Right atrium auricular region (tissue), 2 donors: ENCODE measurements at regions not wholly inside any gene's neighbourhood (a gene's known extent, or its start where the extent isn't known, plus 50 kb on each side); places are given as distances from the start of the nearest gene placed in this dataset.

Source experiments
- DNase-seq: peaks from one replicate; pipeline ENCODE4 v3.0.0-alpha.2; 2019; ENCODE audit warnings: low spot score
- H3K27ac ChIP-seq, 2 donors: fragments of 200-600 bp; sonication (generic); 1 replicate in 1 of 2; 2 replicates in 1 of 2; pipeline ENCODE4 v1.5.1; 2016 to 2019
- H3K27me3 ChIP-seq, 2 donors: fragments of 200-600 bp; sonication (generic); one replicate each; pipeline versions ENCODE4 v1.5.1 to v1.6.0; 2017 to 2019
- H3K36me3 ChIP-seq: fragments of 200-600 bp; sonication (generic); one replicate; pipeline ENCODE4 v1.5.1; 2016
- H3K4me1 ChIP-seq, 2 donors: fragments of 200-600 bp; sonication (generic); one replicate each; pipeline versions ENCODE4 v1.5.1 to v1.6.0; 2017 to 2019
- H3K4me3 ChIP-seq, 2 donors: fragments of 200-600 bp; sonication (generic); 1 replicate in 1 of 2; 2 replicates in 1 of 2; pipeline ENCODE4 v1.5.1; 2017 to 2019; ENCODE audit warnings: mild to moderate bottlenecking in 1 of 2, moderate library complexity in 1 of 2
- H3K9me3 ChIP-seq, 2 donors: fragments of 200-600 bp; sonication (generic); one replicate each; pipeline ENCODE4 v1.5.1; 2019
- CTCF ChIP-seq, 2 donors: fragments of 200-600 bp; sonication (generic); IDR thresholded peaks; one replicate each; pipeline ENCODE4 v1.5.1; 2019; ENCODE audit warnings: antibody characterized with exemption in 2 of 2

GRCh38 chr1:29557701-29558600 lies 321.6 kb downstream of the PTPRU start:
- no peak for TF ChIP-seq CTCF (IDR thresholded peaks at IDR 0.05)
- Histone ChIP-seq H3K27ac (no peak overlapping the region), H3K4me3 (no peak overlapping the region), H3K27me3 (no peaks in the 10 kb centered on the region), H3K9me3 (peaks cover 0 to 7% of the 10 kb centered on the region in 2 donors), H3K36me3 (no peaks in the 10 kb centered on the region), H3K4me1 (no peaks in the 10 kb centered on the region)
- no peak for DNase-seq

GRCh38 chr1:29557066-29557465 lies 320.7 kb downstream of the PTPRU start:
- Histone ChIP-seq H3K9me3 (no peaks in the 10 kb centered on the region), H3K27me3 (no peaks in the 10 kb centered on the region), H3K36me3 (no peaks in the 10 kb centered on the region), H3K4me1 (no peaks in the 10 kb centered on the region), H3K27ac (no peak overlapping the region), H3K4me3 (no peak overlapping the region)
- no peak for DNase-seq
- TF ChIP-seq CTCF (IDR thresholded peaks at IDR 0.05) = no peak

- Histone ChIP-seq H3K4me1 (no peaks in the 10 kb centered on the region), H3K9me3 (no peaks in the 10 kb centered on the region), H3K36me3 (no peaks in the 10 kb centered on the region), H3K4me3 (no peak overlapping the region), H3K27ac (no peak overlapping the region), H3K27me3 (no peaks in the 10 kb centered on the region)
- DNase-seq = no peak
- no peak for TF ChIP-seq CTCF (IDR thresholded peaks at IDR 0.05)
Measured at GRCh38 chr1:29556657-29557056, 320.3 kb downstream of the PTPRU start.

- H3K27ac ChIP-seq = no peak overlapping the region
- no peak for TF ChIP-seq CTCF (IDR thresholded peaks at IDR 0.05)
- no peak for DNase-seq
- H3K36me3 ChIP-seq = no peaks in the 10 kb centered on the region
- H3K9me3 ChIP-seq = no peaks in the 10 kb centered on the region
- no peaks in the 10 kb centered on the region for H3K4me1 ChIP-seq
- H3K27me3 ChIP-seq = no peaks in the 10 kb centered on the region
- no peak overlapping the region for H3K4me3 ChIP-seq
Measured at GRCh38 chr1:29555043-29555620, 318.8 kb downstream of the PTPRU start.

GRCh38 chr1:29554208-29554778 lies 318.0 kb downstream of the PTPRU start:
- no peak overlapping the region for H3K4me3 ChIP-seq
- no peaks in the 10 kb centered on the region for H3K27me3 ChIP-seq

More at GRCh38 chr1:29554208-29554778, 318.0 kb downstream of the PTPRU start:
- H3K4me1 ChIP-seq = no peaks in the 10 kb centered on the region
- no peak for TF ChIP-seq CTCF (IDR thresholded peaks at IDR 0.05)
- DNase-seq = no peak
- H3K9me3 ChIP-seq = no peaks in the 10 kb centered on the region
- H3K36me3 ChIP-seq = no peaks in the 10 kb centered on the region
- no peak overlapping the region for H3K27ac ChIP-seq
